ENCODE measurements at regions not wholly inside any gene's neighbourhood (a gene's known extent, or its start where the extent isn't known, plus 50 kb on each side); places are given as distances from the start of the nearest gene placed in this dataset.

DNA sequence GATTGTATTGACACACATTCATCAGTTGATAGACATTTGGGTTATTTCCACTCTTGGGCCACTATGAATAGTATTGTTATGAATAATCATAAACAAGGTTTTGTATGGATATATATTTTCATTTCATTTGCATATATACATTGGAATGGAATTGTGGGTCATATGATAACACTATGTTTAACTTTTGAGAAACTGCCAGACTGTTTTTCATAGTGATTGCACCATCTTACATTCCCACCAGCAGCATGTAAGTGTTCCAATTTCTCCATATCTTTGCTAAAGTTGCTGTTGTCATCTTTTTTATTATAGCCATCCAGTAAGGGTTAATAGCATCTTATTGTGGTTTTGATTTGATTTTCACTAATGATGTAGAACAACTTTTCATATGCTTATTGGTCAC, 198.5 kb upstream of the PPFIA2 start:
- DNase-seq (ENCODE audit: low read depth): no peak

DNA sequence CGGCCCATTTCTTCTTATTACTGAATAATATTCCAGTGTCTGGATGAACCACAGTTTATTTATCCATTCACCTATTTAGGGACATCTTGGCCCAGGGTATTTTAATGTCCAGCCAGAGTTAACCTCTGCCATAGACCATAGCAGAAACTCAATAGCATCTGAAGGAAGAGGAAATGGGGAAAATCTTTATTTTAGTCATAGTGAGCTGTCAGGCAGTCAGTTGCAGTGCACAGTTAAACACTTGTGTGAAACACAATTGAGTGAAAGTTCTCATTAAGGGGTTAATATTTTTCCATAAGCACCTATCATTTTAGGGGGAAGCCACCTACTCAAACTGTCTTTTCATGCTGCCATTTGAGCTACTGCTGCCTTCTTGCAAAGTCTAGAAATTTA, 197.3 kb upstream of the PPFIA2 start:
- no peak for DNase-seq (ENCODE audit: low read depth)

DNA sequence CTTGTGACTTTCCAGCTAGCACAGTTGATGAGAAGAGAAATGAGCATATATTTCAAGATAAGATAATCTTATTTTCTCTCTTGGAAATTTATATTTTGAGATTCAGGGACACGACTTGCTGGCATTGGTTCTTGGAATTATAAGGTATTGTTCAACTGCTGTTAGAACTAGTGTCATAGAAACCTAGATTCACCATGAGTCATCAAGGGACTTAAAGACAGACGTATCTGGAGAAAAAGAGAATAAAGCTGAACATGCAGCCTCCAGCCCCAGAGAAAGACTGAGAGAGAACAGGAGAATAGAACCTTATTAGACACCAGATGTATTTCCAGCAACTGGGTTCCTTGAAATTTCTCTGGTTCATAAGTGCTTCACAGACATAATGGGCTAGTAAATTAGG, 194.4 kb upstream of the PPFIA2 start:
- no peak for DNase-seq (ENCODE audit: low read depth)

DNA sequence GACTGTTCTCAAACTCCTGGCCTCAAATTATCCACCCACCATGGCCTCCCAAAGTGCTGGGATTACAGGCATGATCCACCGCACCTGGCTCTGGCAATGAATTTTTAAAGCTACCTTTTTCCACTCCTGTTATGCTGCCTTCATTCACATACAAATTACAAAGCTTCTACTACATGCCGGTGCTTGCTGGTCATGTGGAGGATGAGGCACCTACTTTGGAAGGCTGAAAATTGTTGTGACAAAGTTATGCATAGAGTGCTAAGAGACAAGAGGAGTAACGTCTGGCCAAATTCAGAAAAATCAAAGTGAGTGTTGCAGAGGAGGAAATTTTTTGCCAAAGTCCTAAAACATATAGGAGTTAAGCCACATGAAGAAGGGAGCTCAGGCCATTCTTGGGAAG, 191.7 kb upstream of the PPFIA2 start:
- DNase-seq (ENCODE audit: low read depth): no peak

DNA sequence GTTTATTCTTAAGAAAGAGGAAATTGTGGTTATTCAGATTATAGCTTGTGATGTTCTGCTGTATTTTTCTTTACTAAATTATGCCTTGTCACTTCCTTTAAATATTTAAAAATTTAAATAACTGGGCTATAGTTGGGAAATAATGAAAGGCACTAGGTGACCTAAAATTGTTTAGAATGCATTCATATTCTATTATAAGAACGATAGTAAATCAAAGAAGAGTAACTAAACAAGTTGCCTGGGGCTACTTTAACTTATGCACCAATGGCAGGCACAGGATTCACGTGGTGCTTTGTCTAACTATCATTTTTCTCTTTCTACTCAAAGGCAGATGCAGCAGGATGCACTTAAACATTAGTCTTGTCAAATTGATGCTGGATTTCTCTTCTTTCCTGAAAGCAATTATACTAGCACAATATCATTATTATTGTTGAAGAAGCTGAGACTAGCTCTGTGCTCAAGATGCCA, 190.7 kb upstream of the PPFIA2 start:
- no peak for DNase-seq (ENCODE audit: low read depth)

DNA sequence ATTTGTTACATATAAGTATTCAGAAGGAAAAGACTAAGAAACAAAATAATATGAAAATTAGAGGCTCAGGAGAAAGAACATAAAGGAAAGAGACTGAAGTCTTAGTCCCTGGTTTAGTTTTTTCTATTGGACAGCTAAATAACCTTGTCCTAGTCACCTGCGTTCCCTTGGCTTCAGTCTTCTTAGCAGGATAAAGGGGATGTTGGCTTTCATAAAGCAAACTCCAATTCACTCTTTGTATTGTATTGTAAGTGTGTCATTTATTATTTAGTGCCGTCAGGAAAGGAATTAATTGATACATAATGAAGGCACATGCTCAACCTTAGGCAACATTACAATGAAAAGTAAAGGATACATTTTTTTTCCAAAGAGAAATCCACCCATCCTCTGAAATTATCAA, 190.3 kb upstream of the PPFIA2 start:
- no peak for DNase-seq (ENCODE audit: low read depth)

DNA sequence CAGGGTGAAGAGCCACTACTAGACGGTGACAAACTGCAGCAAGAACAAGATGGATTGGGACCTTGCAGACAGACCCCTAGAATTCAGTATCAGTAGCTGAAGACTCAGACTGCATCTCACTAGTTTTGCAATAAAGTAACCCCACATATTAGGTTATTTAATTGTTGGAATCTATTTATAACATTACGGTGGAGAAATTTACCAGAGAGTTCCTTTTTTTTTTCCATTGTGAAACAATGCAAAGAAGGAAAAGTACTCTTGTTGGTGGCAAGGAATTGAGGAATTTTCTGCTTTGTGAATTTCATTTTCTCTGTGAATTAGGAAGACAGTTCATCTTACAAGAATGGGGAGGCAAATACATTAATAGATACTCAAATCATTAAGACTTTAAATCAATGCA, 185.7 kb upstream of the PPFIA2 start:
- no peak for DNase-seq (ENCODE audit: low read depth)

DNA sequence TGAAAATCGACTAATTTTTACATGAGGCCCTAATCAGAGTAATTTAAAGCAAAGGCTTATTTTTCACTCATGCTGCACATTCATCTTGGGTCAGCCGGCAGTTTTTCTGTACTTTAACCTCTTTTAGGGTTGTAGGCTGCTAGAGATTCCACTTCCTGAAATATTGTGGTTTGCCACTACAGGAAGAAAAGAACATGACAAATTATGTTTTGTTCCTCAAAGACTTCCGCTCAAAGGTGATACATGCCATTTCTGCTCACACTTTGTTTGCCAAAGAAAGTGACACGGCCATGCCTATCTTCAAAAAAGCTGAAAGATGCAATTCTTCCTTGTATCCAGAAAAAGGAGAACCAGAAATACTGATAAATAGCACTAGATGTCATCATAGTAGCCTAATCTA, 183.4 kb upstream of the PPFIA2 start:
- no peak for DNase-seq (ENCODE audit: low read depth)

DNA sequence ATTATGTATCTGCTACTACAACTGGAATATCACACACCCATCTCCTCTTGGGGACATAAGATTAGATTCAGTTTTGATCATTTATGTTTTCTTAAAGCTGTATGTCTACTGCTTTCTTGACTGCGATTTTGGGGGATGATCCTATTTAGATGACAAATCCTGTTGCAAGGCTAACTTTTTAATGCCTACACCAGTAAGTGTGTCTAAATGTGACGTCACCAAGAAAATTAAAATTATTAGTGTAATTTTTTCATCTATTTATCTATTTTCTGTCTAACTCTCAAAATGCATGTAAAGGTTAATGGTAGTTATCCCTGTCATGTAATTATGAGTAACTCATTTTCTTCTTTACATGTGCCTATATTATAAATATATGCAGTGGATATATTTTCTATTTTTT, 170.9 kb upstream of the PPFIA2 start:
- no peak for DNase-seq (ENCODE audit: low read depth)

DNA sequence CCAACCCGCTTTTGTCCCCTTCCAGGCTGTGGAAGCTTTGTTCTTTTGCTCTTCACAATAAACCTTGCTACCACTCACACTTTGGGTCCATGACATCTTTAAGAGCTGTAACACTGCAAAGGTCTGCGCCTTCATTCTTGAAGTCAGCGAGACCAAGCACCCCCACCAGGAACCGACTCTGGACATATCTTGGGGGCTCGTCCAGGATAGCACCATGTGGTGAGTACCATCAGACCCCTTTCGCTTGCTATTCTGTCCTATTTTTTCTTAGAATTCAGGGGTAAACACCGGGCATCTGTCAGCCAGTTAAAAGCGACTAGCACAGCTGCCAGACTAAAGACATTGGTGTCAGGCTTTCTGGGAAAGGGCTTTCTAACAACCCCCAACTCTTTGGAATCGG, 137.6 kb upstream of the PPFIA2 start:
- no peak for DNase-seq (ENCODE audit: low read depth)

DNA sequence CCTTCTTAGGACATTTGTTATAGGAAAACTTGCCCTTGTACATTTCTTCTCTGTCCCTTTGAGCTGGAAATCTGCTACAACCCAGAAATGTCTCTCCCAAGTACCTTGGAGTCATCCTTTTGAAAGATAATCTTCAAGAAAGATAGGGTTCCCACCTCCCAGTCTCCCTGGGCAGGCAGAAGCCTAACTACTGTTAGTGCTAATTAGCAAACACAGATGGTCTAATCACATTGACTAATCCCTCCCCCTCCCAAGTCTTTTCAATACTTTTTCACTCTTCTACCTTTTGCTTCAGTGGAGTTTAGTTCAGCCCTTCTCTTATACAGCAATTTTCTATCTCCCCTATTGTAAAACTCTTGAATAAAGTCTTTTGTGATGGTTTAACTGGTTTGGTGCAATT, 129.8 kb upstream of the PPFIA2 start:
- DNase-seq (ENCODE audit: low read depth): no peak

DNA sequence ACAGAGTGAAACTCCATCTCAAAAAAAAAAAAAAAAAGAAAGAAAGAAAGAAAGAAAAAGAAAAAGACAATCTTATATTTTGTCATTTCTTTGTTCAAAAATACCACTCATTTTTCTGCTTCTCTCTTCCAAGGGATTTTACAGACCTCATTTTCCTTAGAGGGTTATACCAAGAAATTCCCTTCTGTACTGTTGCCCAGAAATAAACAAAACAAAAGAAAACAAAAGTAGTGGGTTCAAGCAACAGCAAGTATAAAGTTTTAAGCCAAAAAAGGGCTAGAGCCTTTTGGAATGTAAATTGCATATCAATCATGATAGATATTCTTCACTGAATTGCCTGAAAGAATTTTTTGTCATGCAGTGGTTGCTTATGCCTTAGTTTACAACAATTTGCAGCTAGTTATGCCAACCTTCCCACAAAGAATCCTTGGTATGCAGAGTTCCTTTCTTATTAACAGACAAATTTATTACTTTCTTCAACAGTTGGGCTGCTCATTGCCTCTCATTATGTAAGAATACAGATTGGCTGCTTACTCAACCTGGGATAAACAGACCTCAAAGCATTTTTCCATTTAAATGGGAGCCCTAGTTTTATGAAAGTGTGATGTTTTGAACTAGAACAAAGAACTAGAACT, 129.1 kb upstream of the PPFIA2 start:
- DNase-seq (ENCODE audit: low read depth): no peak

DNA sequence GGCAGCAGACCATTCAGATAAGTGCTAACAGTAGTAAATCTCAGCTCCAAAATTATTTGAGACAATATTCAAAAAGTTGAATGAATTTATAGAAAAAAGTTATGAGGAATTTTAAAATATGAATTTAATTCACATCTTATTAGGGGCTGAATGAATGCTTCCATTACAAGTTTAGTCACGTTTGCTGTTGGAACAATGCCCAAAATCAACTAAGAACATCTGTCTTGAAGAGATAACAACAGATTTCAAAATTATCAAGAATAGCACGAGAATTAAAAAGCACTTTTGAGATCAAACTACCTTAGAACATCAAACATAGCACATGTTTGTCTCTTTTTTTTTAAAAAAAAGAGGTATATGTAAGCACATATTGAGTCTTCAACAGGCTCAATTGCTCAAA, 115.4 kb upstream of the PPFIA2 start:
- no peak for DNase-seq (ENCODE audit: low read depth)

DNA sequence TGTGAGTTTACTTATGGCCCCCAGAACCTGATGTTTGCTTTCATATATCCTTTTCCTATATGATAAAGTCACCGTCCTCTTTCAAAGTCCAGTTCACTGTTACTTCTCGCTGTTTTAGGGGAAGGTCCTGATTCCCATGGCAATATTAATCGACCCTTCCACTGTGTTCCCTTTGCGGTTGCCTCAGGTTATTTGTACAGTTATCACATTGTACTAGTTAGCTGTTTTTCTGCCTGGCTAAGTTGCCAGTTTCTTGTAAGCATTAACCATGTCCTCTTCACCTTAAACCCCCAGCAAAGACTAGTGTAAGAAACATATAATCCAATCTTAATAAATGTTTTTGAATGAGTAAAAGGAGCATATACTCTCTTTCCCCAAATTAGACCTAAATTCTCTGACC, 115.0 kb upstream of the PPFIA2 start:
- DNase-seq (ENCODE audit: low read depth): no peak

DNA sequence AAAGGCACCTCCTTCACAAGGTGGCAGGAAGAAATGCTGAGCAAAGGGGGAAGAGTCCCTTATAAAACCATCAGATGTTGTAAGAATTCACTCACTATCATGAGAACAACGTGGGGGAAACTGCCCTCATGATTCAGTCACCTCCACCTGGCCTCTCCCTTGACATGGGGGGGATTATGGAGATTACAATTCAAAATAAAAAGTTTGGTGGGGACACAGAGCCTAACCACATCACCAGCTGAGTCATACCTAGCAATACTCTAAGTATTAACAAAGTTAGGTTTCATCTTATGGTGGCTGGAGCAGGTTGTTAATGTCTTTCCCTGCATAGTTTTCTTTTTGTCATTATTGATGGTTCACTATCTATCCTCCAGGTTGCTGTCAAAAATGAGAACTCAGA, 113.2 kb upstream of the PPFIA2 start:
- no peak for DNase-seq (ENCODE audit: low read depth)

DNA sequence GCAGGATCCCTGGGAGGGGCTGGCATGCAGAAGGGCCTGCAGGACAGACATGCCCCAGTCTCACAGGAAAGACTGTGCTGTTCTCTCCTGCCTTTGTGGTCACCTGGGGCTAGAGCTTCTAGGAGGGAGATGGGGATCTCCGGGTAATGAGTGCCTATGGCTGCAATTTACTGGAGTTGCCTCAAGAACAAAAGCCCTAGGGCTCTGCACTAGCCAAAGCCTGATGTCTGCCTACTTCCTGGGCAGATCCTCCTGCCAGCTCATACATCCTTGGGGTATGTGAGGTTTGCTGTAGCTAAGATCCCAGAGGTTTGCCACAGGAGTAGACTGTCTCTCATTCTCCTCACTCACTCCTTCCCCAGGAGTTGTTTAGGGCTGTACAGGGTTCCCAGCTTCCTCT, 106.9 kb upstream of the PPFIA2 start:
- DNase-seq (ENCODE audit: low read depth): no peak

DNA sequence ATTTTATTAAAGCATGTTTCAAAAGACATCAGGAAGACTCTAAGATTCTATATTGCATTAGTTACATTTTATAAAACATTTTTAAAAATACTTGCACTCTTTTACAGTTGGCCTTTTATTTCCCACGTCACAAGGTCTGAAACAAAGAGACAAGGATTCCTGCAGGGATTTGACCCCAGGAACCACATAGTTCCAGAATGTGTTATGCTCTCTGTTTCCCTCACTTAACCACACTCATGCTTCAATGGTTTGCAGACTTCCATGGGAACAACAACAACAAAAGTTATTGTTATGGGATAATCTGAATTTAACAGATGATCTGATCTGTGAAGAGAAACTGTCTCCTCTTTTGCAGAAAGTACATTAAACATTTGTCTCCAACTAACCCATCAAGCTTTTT, 104.3 kb upstream of the PPFIA2 start:
- no peak for DNase-seq (ENCODE audit: low read depth)

DNA sequence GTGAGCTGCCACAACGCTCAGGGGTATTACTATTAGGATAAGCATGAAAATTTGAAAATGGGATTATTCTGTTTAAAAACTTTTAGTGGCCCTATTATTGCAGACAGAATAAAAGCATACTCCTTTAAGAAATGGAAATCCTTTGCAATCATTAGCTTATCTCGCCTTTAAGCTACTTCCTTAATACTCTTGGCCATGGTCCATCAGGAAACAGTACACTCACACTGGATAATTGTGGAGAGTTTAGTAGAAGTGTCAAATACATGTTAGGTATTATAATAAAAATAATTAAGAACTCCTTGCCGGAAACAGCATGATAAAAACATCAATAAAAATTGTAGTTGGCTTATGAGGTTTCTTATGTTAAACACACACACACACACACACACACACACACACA, 100.4 kb upstream of the PPFIA2 start:
- no peak for DNase-seq (ENCODE audit: low read depth)

DNA sequence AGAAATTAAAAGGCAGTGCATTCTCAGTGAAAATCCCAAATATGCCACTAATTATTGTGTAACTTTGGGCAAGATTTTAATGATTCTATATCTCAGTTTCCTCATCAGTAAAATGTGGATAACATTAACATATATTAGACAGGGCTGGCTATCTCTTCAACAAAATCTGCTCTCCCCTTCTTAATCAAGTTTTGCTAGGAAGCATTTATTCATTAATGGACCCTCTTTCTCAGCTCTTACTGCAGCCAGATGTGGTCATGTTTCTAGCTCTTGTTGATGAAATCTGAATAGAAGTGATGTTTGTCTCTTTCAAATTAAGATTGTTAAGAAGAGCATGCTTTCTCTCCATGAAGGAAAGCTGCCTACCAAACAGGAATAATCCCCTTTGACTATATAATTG, 84.4 kb upstream of the PPFIA2 start:
- DNase-seq (ENCODE audit: low read depth): no peak

DNA sequence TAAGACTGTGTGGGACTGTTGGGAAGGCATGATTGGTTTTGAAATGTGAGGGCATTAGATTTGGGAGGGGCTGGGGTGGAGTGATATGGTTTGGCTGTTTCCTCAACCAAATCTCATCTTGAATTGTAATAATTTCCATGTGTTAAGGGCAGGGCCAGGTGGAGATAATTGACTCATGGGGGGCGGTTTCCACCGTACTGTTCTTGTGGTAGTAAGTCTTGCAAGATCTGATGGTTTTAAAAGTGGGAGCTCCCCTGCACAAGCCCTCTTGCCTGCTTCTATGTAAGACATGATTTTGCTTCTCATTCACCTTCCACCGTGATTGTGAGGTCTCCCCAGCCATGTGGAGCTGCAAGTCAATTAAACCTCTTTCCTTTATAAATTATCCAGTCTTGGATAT, 76.6 kb upstream of the PPFIA2 start:
- DNase-seq (ENCODE audit: low read depth): no peak

DNA sequence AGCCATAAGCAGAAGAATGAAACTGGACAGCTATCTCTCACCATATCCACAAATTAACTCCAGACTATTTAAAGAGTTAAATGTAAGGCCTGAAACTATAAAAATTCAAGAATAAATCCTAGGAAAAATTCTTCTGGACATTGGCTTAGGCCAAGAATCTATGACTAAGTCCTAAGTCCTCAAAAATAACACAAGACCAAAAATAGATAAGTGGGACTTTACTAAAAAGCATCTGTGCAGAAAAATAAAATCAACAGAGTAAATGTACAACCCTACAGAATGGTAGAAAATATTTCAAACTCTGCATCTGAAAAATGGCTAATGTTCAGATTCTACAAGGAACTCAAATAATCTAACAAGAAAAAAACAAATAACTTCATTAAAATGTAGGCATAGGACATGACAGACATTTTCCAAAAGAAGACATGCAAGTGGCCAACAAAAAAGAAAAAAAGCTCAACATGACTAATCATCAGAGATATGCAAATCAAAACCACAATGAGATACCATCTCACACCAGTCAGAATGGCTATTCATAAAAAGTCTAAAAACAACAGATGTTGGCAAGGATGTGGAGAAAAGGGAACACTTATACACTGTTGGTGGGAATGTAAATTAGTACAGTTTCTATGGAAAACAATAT, 61.0 kb upstream of the PPFIA2 start:
- DNase-seq (ENCODE audit: low read depth): no peak

DNA sequence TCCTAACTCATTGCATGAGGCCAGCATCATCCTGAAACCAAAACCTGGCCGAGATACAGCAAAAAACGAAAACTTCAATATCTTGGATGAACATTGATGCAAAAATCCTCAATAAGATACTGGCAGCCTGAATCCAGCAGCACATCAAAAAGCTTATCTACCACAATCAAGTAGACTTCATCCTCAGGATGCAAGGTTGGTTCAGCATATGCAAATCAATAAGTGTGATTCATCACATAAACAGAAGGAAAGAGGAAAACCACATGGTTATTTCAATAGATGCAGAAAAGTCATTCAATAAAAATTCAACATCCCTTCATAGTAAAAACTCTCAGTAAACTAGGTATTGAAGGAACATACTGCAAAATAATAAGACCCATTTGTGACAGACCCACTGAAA, 56.5 kb upstream of the PPFIA2 start:
- no peak for DNase-seq (ENCODE audit: low read depth)

DNA sequence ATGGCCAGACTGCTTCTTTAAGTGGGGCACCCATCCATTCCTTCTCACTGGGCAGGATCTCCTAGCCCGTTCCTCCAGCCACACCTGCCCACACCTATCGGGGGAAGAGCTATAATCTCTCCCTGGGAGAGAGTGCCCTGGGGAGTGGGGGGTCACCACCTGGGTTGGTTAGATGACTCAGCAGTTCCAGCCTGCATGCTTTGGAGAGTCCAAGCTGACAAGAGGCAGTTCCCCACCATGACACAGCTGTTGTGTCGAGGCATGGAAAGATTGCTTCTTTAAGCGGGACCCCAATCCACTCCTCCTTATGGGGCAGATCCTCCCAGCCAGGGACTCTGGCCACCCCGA, 52.6 kb upstream of the PPFIA2 start:
- DNase-seq (ENCODE audit: low read depth): no peak

DNA sequence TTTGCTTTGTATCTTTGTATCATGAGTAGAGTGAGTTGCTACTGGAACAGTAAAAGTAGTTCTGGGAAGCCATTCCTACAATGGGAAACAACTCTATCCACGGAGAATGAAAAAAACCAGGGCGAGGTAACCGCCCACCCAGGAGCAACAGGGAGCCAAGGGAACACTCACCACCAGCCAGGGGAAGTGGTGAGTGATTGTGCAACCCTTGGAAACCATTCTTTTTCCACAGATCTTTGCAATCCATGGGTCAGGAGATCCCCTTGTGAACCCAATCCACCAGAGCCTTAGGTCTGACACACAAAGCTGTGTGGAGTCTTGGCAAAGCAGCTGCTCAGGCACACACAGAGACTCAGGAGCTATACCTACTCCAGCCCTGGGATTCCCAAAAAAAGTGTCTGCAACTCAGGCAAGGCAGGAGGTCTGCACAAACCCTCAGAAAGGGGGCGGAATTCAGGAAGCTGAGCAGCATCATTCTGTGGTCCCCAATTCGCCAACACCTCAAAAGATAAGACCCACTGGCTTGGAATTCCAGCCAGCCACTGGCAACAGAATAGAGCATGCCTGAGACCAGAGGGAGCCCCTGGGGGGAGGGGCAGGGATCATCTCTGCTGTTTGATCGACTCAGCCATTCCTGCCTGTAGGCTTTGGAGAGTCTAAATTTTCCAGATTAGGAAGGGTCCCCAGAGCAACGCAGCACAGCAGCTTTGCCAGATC, 52.1 kb upstream of the PPFIA2 start:
- DNase-seq (ENCODE audit: low read depth): no peak
